ENCODE measurements at regions not wholly inside any gene's neighbourhood (a gene's known extent, or its start where the extent isn't known, plus 50 kb on each side); places are given as distances from the start of the nearest gene placed in this dataset.
A peak's percentile ranks its signal among the peaks of the same experiment; 100 is the strongest.

GRCh38 chr17:83173914-83174361, 94.5 kb downstream of the METRNL start (continued):
- TF ChIP-seq NFXL1 (IDR thresholded peaks at IDR 0.05; ENCODE audit: borderline replicate concordance) (no peak), ZNF207 (IDR thresholded peaks at IDR 0.05; ENCODE audit: borderline replicate concordance) (no peak), IKZF2 (IDR thresholded peaks at IDR 0.05) (no peak)

GRCh38 chr17:83174362-83175118, 95.1 kb downstream of the METRNL start:
- Histone ChIP-seq H3K9ac (ENCODE audit: control insufficient read depth, insufficient read depth, low read length) (no peak overlapping the region), H3K4me3 (no peak overlapping the region), H4K20me1 (ENCODE audit: control insufficient read depth, insufficient read depth) (no peaks in the 10 kb centered on the region), H3K36me3 (ENCODE audit: control insufficient read depth in 2 of 2, insufficient read depth in 2 of 2, low read length in 1 of 2) (no peaks in the 10 kb centered on the region), H3K27me3 (replicated peaks in 1 of 2; ENCODE audit: control insufficient read depth in 2 of 2, insufficient read depth in 2 of 2, low read length in 1 of 2) (no peaks in the 10 kb centered on the region), H3K9me3 (replicated peaks; ENCODE audit: control insufficient read depth, insufficient read depth, low read length) (no peaks in the 10 kb centered on the region), H2AFZ (ENCODE audit: control insufficient read depth, low read depth, low read length) (no peak overlapping the region), H3K4me2 (ENCODE audit: control insufficient read depth, insufficient read depth) (peak overlapping the region; percentile 56), H3K79me2 (ENCODE audit: control insufficient read depth, insufficient read depth, low read length) (no peaks in the 10 kb centered on the region), H3K4me1 (ENCODE audit: control insufficient read depth, insufficient read depth, low read length) (peaks cover 22% of the 10 kb centered on the region), H3K27ac (ENCODE audit: control insufficient read depth, insufficient read depth) (no peak overlapping the region)
- POLR2A ChIA-PET = no interaction called here
- intact Hi-C loops (cut with micrococcal nuclease; ENCODE audit: unreplicated experiment) = no loop called here
- WGBS (ENCODE audit: insufficient coverage, insufficient replicate concordance, low lambda C conversion rate, missing lambda C conversion rate) = under 1% methylated on average over 13 of the region's 13 CpGs
- CTCF ChIA-PET = no interaction called here
- RAD21 ChIA-PET (ENCODE audit: unreplicated experiment) = no interaction called here
- ATAC-seq = peak; percentile 92
- no TSS peak for BruUV-seq (replicated peaks)
- in situ Hi-C loops (cut with MboI) = no loop called here
- SMC1A ChIA-PET (ENCODE audit: uncharacterized antibody, unreplicated experiment) = no interaction called here
- DNase-seq (ENCODE audit: low read depth, low spot score) = no peak
- peak; percentile 13 for FAIRE-seq
- TF ChIP-seq LARP7 (IDR thresholded peaks at IDR 0.05) = no peak
- no peak for TF ChIP-seq RBBP5 (conservative IDR thresholded peaks at IDR 0.05)
- TF ChIP-seq TCF12 (IDR thresholded peaks at IDR 0.05; ENCODE audit: low read depth, low read length) = 0 out of 2 replicates have a peak, but pooled peaks have one; percentile 13
- TF ChIP-seq ATF2 (IDR thresholded peaks at IDR 0.05; ENCODE audit: low read length) = no peak
- no peak for TF ChIP-seq YY1 (IDR thresholded peaks at IDR 0.05; ENCODE audit: low read depth, low read length)
- TF ChIP-seq TBL1XR1 (IDR thresholded peaks at IDR 0.05; ENCODE audit: low read depth, low read length) = no peak
- TF ChIP-seq ZSCAN29 (IDR thresholded peaks at IDR 0.05) = no peak
- no peak for TF ChIP-seq BACH1 (IDR thresholded peaks at IDR 0.05; ENCODE audit: borderline replicate concordance)
- TF ChIP-seq SMARCA5 (IDR thresholded peaks at IDR 0.05) = no peak
- no peak for TF ChIP-seq ASH2L (IDR thresholded peaks at IDR 0.05; ENCODE audit: borderline replicate concordance, low read depth)
- TF ChIP-seq CTCF (IDR thresholded peaks at IDR 0.05 in 2 of 3, conservative IDR thresholded peaks at IDR 0.05 in 1 of 3; ENCODE audit: control insufficient read depth in 2 of 3, extremely low read depth in 1 of 3, insufficient read depth in 1 of 3, low read depth in 3 of 3, low read length in 3 of 3) = 0 out of 6 replicates have a peak, but pooled peaks of 1 of the 3 experiments have one; percentile 3
- TF ChIP-seq MYC (IDR thresholded peaks at IDR 0.05; ENCODE audit: insufficient read depth, insufficient read length, insufficient replicate concordance, low read length, severe bottlenecking) = no peak
- TF ChIP-seq BHLHE40 (IDR thresholded peaks at IDR 0.05; ENCODE audit: borderline replicate concordance in 1 of 2, low read depth in 2 of 2, low read length in 1 of 2) = peak in 1 of 2 experiments; percentile 19; a peak in 1 of 4 replicates
- no peak for TF ChIP-seq E2F4 (IDR thresholded peaks at IDR 0.05; ENCODE audit: low read depth, low read length)
- TF ChIP-seq EP300 (IDR thresholded peaks at IDR 0.05; ENCODE audit: borderline replicate concordance in 1 of 2, control insufficient read depth in 1 of 2, low read depth in 2 of 2, low read length in 2 of 2) = no peak
- TF ChIP-seq SREBF2 (IDR thresholded peaks at IDR 0.05; ENCODE audit: low read length) = no peak
- no peak for TF ChIP-seq MXI1 (IDR thresholded peaks at IDR 0.05; ENCODE audit: low read depth, low read length)

Measured in GM12878 (cell line).